ENCODE measurements at regions not wholly inside any gene's neighbourhood (a gene's known extent, or its start where the extent isn't known, plus 50 kb on each side); places are given as distances from the start of the nearest gene placed in this dataset.

GRCh38 chr1:4546911-4547310 lies 107.5 kb upstream of the AJAP1 start:
- Histone ChIP-seq H3K27ac (no peak overlapping the region), H3K9me3 (peaks cover 0 to 13% (median 10%) of the 10 kb centered on the region in 4 donors), H3K4me3 (no peak overlapping the region), H3K36me3 (no peaks in the 10 kb centered on the region), H3K4me1 (no peaks in the 10 kb centered on the region), H3K27me3 (peaks cover 0 to 3% (median 0%) of the 10 kb centered on the region in 3 donors)
- intact Hi-C loops (cut with DNase I; ENCODE audit: low total_unique reads): no loop called here
- no peak for DNase-seq
- TF ChIP-seq POLR2A (IDR thresholded peaks at IDR 0.05): no peak
- TF ChIP-seq EP300 (IDR thresholded peaks at IDR 0.05): no peak
- TF ChIP-seq POLR2AphosphoS5 (IDR thresholded peaks at IDR 0.05): no peak
- TF ChIP-seq, protein P1, sequence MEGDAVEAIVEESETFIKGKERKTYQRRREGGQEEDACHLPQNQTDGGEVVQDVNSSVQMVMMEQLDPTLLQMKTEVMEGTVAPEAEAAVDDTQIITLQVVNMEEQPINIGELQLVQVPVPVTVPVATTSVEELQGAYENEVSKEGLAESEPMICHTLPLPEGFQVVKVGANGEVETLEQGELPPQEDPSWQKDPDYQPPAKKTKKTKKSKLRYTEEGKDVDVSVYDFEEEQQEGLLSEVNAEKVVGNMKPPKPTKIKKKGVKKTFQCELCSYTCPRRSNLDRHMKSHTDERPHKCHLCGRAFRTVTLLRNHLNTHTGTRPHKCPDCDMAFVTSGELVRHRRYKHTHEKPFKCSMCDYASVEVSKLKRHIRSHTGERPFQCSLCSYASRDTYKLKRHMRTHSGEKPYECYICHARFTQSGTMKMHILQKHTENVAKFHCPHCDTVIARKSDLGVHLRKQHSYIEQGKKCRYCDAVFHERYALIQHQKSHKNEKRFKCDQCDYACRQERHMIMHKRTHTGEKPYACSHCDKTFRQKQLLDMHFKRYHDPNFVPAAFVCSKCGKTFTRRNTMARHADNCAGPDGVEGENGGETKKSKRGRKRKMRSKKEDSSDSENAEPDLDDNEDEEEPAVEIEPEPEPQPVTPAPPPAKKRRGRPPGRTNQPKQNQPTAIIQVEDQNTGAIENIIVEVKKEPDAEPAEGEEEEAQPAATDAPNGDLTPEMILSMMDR (IDR thresholded peaks at IDR 0.05): no peak
- WGBS, 5 donors: 74 to 87% (median 81%) methylated on average over 4 of the region's 4 CpGs

- Histone ChIP-seq H3K4me1 (no peaks in the 10 kb centered on the region), H3K27ac (no peak overlapping the region), H3K36me3 (no peaks in the 10 kb centered on the region), H3K27me3 (peaks cover 0 to 12% (median 0%) of the 10 kb centered on the region in 3 donors), H3K9me3 (no peaks in the 10 kb centered on the region), H3K4me3 (no peak overlapping the region)
- peak in 1 of 2 donors; percentile 15 for DNase-seq
- intact Hi-C loops (cut with DNase I; ENCODE audit: low total_unique reads): no loop called here
- WGBS, 5 donors: 42 to 47% (median 43%) methylated on average over 3 of the region's 3 CpGs
- TF ChIP-seq EP300 (IDR thresholded peaks at IDR 0.05) (no peak), POLR2AphosphoS5 (IDR thresholded peaks at IDR 0.05) (no peak), POLR2A (IDR thresholded peaks at IDR 0.05) (no peak)
- TF ChIP-seq, protein P1 (IDR thresholded peaks at IDR 0.05): no peak
Measured at GRCh38 chr1:4549930-4550329, 104.5 kb upstream of the AJAP1 start.

GRCh38 chr1:4550941-4551340 lies 103.5 kb upstream of the AJAP1 start:
- no peaks in the 10 kb centered on the region for H3K9me3 ChIP-seq
- intact Hi-C loops (cut with DNase I; ENCODE audit: low total_unique reads): no loop called here
- H3K36me3 ChIP-seq: no peaks in the 10 kb centered on the region
- H3K27me3 ChIP-seq: peaks cover 0 to 12% (median 0%) of the 10 kb centered on the region in 3 donors
- H3K4me1 ChIP-seq: no peaks in the 10 kb centered on the region
- TF ChIP-seq EP300 (IDR thresholded peaks at IDR 0.05): no peak
- TF ChIP-seq, protein P1 (IDR thresholded peaks at IDR 0.05): no peak
- no peak for TF ChIP-seq POLR2A (IDR thresholded peaks at IDR 0.05)
- TF ChIP-seq POLR2AphosphoS5 (IDR thresholded peaks at IDR 0.05): no peak
- no peak for DNase-seq
- H3K27ac ChIP-seq: no peak overlapping the region
- 12 to 31% (median 19%) methylated on average over 2 of the region's 2 CpGs for WGBS, 5 donors
- no peak overlapping the region for H3K4me3 ChIP-seq

DNA sequence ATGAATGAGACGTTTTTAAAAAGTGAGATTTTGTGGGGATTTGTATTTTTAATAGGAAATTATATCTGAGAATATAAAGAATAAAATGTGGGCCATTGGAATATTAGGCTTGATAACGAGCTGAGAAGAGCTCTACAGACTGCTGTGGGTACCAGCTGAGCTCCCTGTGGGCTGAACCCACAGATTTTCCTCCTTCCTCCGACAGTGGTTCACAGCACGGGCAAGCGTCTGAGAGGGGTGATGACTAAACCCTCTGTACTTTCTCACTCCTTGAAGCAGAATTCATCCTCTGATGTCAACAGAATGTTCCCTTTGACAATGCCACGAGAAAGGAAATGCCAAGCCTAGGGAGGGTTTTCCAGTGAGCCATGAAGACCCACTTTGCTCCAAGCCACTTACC lies 102.7 kb upstream of the AJAP1 start:
- Histone ChIP-seq H3K4me1 (no peaks in the 10 kb centered on the region), H3K36me3 (no peaks in the 10 kb centered on the region), H3K4me3 (no peak overlapping the region), H3K27me3 (peaks cover 0 to 12% (median 0%) of the 10 kb centered on the region in 3 donors), H3K9me3 (no peaks in the 10 kb centered on the region), H3K27ac (no peak overlapping the region)
- TF ChIP-seq EP300 (IDR thresholded peaks at IDR 0.05) (no peak), POLR2A (IDR thresholded peaks at IDR 0.05) (no peak)
- TF ChIP-seq, protein P1 (IDR thresholded peaks at IDR 0.05): no peak
- no peak for DNase-seq
- intact Hi-C loops (cut with DNase I; ENCODE audit: low total_unique reads): no loop called here
- 58 to 61% (median 60%) methylated on average over 6 of the region's 6 CpGs for WGBS, 5 donors
